ENCODE measurements at regions not wholly inside any gene's neighbourhood (a gene's known extent, or its start where the extent isn't known, plus 50 kb on each side); places are given as distances from the start of the nearest gene placed in this dataset.

GRCh38 chr16:8286348-8286747 lies 304.0 kb downstream of the TMEM114 start:
- Histone ChIP-seq H3K4me3 (ENCODE audit: low read depth, low read length) (no peak overlapping the region), H3K27me3 (ENCODE audit: control insufficient read depth, insufficient read depth, low read length) (no peaks in the 10 kb centered on the region), H3K27ac (ENCODE audit: low read depth, low read length) (no peak overlapping the region), H3K9me3 (ENCODE audit: control insufficient read depth, insufficient read depth, low read length) (no peaks in the 10 kb centered on the region), H3K4me1 (ENCODE audit: control insufficient read depth, insufficient read depth, low read length) (peaks cover 17% of the 10 kb centered on the region), H3K9ac (ENCODE audit: low read depth, low read length) (no peak overlapping the region), H3K36me3 (ENCODE audit: control insufficient read depth, insufficient read depth, low read length) (no peaks in the 10 kb centered on the region)

GRCh38 chr16:8283195-8283594 lies 307.1 kb downstream of the TMEM114 start:
- peaks cover 26% of the 10 kb centered on the region for H3K4me1 ChIP-seq (ENCODE audit: control insufficient read depth, insufficient read depth, low read length)
- no peaks in the 10 kb centered on the region for H3K9me3 ChIP-seq (ENCODE audit: control insufficient read depth, insufficient read depth, low read length)
- no peaks in the 10 kb centered on the region for H3K36me3 ChIP-seq (ENCODE audit: control insufficient read depth, insufficient read depth, low read length)
- no peaks in the 10 kb centered on the region for H3K27me3 ChIP-seq (ENCODE audit: control insufficient read depth, insufficient read depth, low read length)
- no peak overlapping the region for H3K27ac ChIP-seq (ENCODE audit: low read depth, low read length)
- H3K9ac ChIP-seq (ENCODE audit: low read depth, low read length), result no peak overlapping the region
- no peak overlapping the region for H3K4me3 ChIP-seq (ENCODE audit: low read depth, low read length)

GRCh38 chr16:8278031-8278580 lies 312.2 kb downstream of the TMEM114 start:
- Histone ChIP-seq H3K9me3 (ENCODE audit: control insufficient read depth, insufficient read depth, low read length) (no peaks in the 10 kb centered on the region), H3K9ac (ENCODE audit: low read depth, low read length) (no peak overlapping the region; the same call in 1 of the 2 replicates), H3K4me1 (ENCODE audit: control insufficient read depth, insufficient read depth, low read length) (peaks cover 16% of the 10 kb centered on the region), H3K4me3 (ENCODE audit: low read depth, low read length) (no peak overlapping the region), H3K27me3 (ENCODE audit: control insufficient read depth, insufficient read depth, low read length) (no peaks in the 10 kb centered on the region), H3K27ac (ENCODE audit: low read depth, low read length) (peak overlapping the region; percentile 11), H3K36me3 (ENCODE audit: control insufficient read depth, insufficient read depth, low read length) (no peaks in the 10 kb centered on the region)

- peaks cover 7% of the 10 kb centered on the region; the same call in 1 of the 2 replicates for H3K9me3 ChIP-seq (ENCODE audit: control insufficient read depth, insufficient read depth, low read length)
- no peak overlapping the region for H3K9ac ChIP-seq (ENCODE audit: low read depth, low read length)
- no peaks in the 10 kb centered on the region for H3K4me1 ChIP-seq (ENCODE audit: control insufficient read depth, insufficient read depth, low read length)
- no peaks in the 10 kb centered on the region for H3K36me3 ChIP-seq (ENCODE audit: control insufficient read depth, insufficient read depth, low read length)
- H3K4me3 ChIP-seq (ENCODE audit: low read depth, low read length), result no peak overlapping the region
- H3K27me3 ChIP-seq (ENCODE audit: control insufficient read depth, insufficient read depth, low read length), result no peaks in the 10 kb centered on the region
- H3K27ac ChIP-seq (ENCODE audit: low read depth, low read length), result no peak overlapping the region
These were observed 319.0 kb downstream of the TMEM114 start for GRCh38 chr16:8271344-8271743.

GRCh38 chr16:8262299-8262698 lies 328.0 kb downstream of the TMEM114 start:
- Histone ChIP-seq H3K4me3 (ENCODE audit: low read depth, low read length) (no peak overlapping the region), H3K9ac (ENCODE audit: low read depth, low read length) (no peak overlapping the region)

GRCh38 chr16:8260140-8260539 lies 330.2 kb downstream of the TMEM114 start:
- no peaks in the 10 kb centered on the region for H3K27me3 ChIP-seq (ENCODE audit: control insufficient read depth, insufficient read depth, low read length)
- H3K9me3 ChIP-seq (ENCODE audit: control insufficient read depth, insufficient read depth, low read length), result no peaks in the 10 kb centered on the region
- H3K4me1 ChIP-seq (ENCODE audit: control insufficient read depth, insufficient read depth, low read length), result peaks cover 11% of the 10 kb centered on the region; the same call in 1 of the 2 replicates
- no peaks in the 10 kb centered on the region for H3K36me3 ChIP-seq (ENCODE audit: control insufficient read depth, insufficient read depth, low read length)
- no peak overlapping the region for H3K9ac ChIP-seq (ENCODE audit: low read depth, low read length)
- H3K27ac ChIP-seq (ENCODE audit: low read depth, low read length), result no peak overlapping the region
- no peak overlapping the region for H3K4me3 ChIP-seq (ENCODE audit: low read depth, low read length)

More at GRCh38 chr16:8262299-8262698, 328.0 kb downstream of the TMEM114 start:
- Histone ChIP-seq H3K27me3 (ENCODE audit: control insufficient read depth, insufficient read depth, low read length) (no peaks in the 10 kb centered on the region), H3K9me3 (ENCODE audit: control insufficient read depth, insufficient read depth, low read length) (no peaks in the 10 kb centered on the region), H3K4me1 (ENCODE audit: control insufficient read depth, insufficient read depth, low read length) (peaks cover 11% of the 10 kb centered on the region; the same call in 1 of the 2 replicates), H3K36me3 (ENCODE audit: control insufficient read depth, insufficient read depth, low read length) (no peaks in the 10 kb centered on the region), H3K27ac (ENCODE audit: low read depth, low read length) (no peak overlapping the region)

- Histone ChIP-seq H3K9me3 (ENCODE audit: control insufficient read depth, insufficient read depth, low read length) (no peaks in the 10 kb centered on the region), H3K27me3 (ENCODE audit: control insufficient read depth, insufficient read depth, low read length) (no peaks in the 10 kb centered on the region), H3K4me3 (ENCODE audit: low read depth, low read length) (no peak overlapping the region), H3K36me3 (ENCODE audit: control insufficient read depth, insufficient read depth, low read length) (no peaks in the 10 kb centered on the region), H3K9ac (ENCODE audit: low read depth, low read length) (no peak overlapping the region), H3K4me1 (ENCODE audit: control insufficient read depth, insufficient read depth, low read length) (peaks cover 11% of the 10 kb centered on the region; the same call in 1 of the 2 replicates), H3K27ac (ENCODE audit: low read depth, low read length) (no peak overlapping the region)
These were observed 331.8 kb downstream of the TMEM114 start for GRCh38 chr16:8258523-8258922.

- Histone ChIP-seq H3K27me3 (ENCODE audit: control insufficient read depth, insufficient read depth, low read length) (no peaks in the 10 kb centered on the region), H3K36me3 (ENCODE audit: control insufficient read depth, insufficient read depth, low read length) (no peaks in the 10 kb centered on the region), H3K9me3 (ENCODE audit: control insufficient read depth, insufficient read depth, low read length) (no peaks in the 10 kb centered on the region), H3K9ac (ENCODE audit: low read depth, low read length) (no peak overlapping the region), H3K4me1 (ENCODE audit: control insufficient read depth, insufficient read depth, low read length) (peaks cover 11% of the 10 kb centered on the region; the same call in 1 of the 2 replicates), H3K27ac (ENCODE audit: low read depth, low read length) (no peak overlapping the region), H3K4me3 (ENCODE audit: low read depth, low read length) (no peak overlapping the region)
These were observed 332.8 kb downstream of the TMEM114 start for GRCh38 chr16:8257561-8257960.

- no peaks in the 10 kb centered on the region for H3K9me3 ChIP-seq (ENCODE audit: control insufficient read depth, insufficient read depth, low read length)
- H3K9ac ChIP-seq (ENCODE audit: low read depth, low read length), result no peak overlapping the region
- H3K4me3 ChIP-seq (ENCODE audit: low read depth, low read length), result no peak overlapping the region
- no peaks in the 10 kb centered on the region for H3K36me3 ChIP-seq (ENCODE audit: control insufficient read depth, insufficient read depth, low read length)
- H3K4me1 ChIP-seq (ENCODE audit: control insufficient read depth, insufficient read depth, low read length), result peaks cover 17% of the 10 kb centered on the region
- no peaks in the 10 kb centered on the region for H3K27me3 ChIP-seq (ENCODE audit: control insufficient read depth, insufficient read depth, low read length)
- H3K27ac ChIP-seq (ENCODE audit: low read depth, low read length), result no peak overlapping the region
These were observed 335.9 kb downstream of the TMEM114 start for GRCh38 chr16:8254405-8254804.

- Histone ChIP-seq H3K27me3 (ENCODE audit: control insufficient read depth, insufficient read depth, low read length) (no peaks in the 10 kb centered on the region), H3K36me3 (ENCODE audit: control insufficient read depth, insufficient read depth, low read length) (no peaks in the 10 kb centered on the region)
These were observed 336.6 kb downstream of the TMEM114 start for GRCh38 chr16:8253718-8254117.

GRCh38 chr16:8251727-8252126 lies 338.6 kb downstream of the TMEM114 start:
- Histone ChIP-seq H3K27me3 (ENCODE audit: control insufficient read depth, insufficient read depth, low read length) (no peaks in the 10 kb centered on the region), H3K36me3 (ENCODE audit: control insufficient read depth, insufficient read depth, low read length) (no peaks in the 10 kb centered on the region), H3K9me3 (ENCODE audit: control insufficient read depth, insufficient read depth, low read length) (no peaks in the 10 kb centered on the region), H3K4me1 (ENCODE audit: control insufficient read depth, insufficient read depth, low read length) (peaks cover 6% of the 10 kb centered on the region; the same call in 1 of the 2 replicates), H3K27ac (ENCODE audit: low read depth, low read length) (no peak overlapping the region), H3K9ac (ENCODE audit: low read depth, low read length) (no peak overlapping the region), H3K4me3 (ENCODE audit: low read depth, low read length) (no peak overlapping the region)

More at GRCh38 chr16:8253718-8254117, 336.6 kb downstream of the TMEM114 start:
- Histone ChIP-seq H3K9ac (ENCODE audit: low read depth, low read length) (no peak overlapping the region), H3K4me1 (ENCODE audit: control insufficient read depth, insufficient read depth, low read length) (peaks cover 14% of the 10 kb centered on the region), H3K27ac (ENCODE audit: low read depth, low read length) (no peak overlapping the region), H3K9me3 (ENCODE audit: control insufficient read depth, insufficient read depth, low read length) (no peaks in the 10 kb centered on the region), H3K4me3 (ENCODE audit: low read depth, low read length) (no peak overlapping the region)

Measured in HUES48 (cell line).